C4-2B (cell line): ENCODE measurements at regions not wholly inside any gene's neighbourhood (a gene's known extent, or its start where the extent isn't known, plus 50 kb on each side); places are given as distances from the start of the nearest gene placed in this dataset.

Source experiments
- H3K27ac ChIP-seq: fragments of 450-650 bp; 2 replicates; pipeline ENCODE4 v1.5.1; 2017
- ZFX ChIP-seq: fragments of 450-650 bp; IDR thresholded peaks from 2 replicates; pipeline ENCODE4 v1.6.1; 2017
- TF ChIP-seq, protein P1 (sequence below): fragments of 450-650 bp; conservative IDR thresholded peaks from 2 replicates; pipeline ENCODE4 v1.5.1; 2017; ENCODE audit warnings: mild to moderate bottlenecking

DNA sequence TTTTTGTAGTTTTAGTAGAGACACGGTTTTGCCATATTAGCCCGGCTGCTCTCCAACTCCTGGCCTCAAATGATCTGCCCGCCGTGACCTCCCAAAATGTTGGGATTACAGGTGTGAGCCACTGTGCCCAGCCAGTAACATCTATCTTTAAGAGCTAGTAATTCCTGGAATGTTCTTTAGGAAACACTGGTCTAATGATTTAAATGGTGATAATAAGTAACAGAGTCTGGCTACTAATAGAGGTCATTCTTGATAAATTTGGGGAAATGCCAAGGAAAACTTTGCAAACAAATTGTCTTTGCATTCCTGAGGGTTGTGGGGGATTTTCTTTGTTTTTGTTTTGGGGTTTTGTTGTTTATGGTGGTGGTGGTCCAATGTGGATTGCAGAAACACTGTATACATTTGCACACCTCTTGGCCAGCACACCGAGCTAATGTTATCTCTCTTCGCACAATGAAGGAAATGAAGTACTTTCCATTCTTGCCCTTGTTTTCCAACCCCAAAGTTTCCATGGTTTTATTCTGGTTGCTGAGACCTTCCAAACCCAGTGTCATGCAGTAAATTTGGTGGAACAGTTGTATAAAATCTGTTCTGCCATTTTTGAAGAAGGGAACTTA is 51.3 kb upstream of the WIPF3 start:
- no peak overlapping the region for H3K27ac ChIP-seq
- TF ChIP-seq ZFX: no peak
- TF ChIP-seq, protein P1, sequence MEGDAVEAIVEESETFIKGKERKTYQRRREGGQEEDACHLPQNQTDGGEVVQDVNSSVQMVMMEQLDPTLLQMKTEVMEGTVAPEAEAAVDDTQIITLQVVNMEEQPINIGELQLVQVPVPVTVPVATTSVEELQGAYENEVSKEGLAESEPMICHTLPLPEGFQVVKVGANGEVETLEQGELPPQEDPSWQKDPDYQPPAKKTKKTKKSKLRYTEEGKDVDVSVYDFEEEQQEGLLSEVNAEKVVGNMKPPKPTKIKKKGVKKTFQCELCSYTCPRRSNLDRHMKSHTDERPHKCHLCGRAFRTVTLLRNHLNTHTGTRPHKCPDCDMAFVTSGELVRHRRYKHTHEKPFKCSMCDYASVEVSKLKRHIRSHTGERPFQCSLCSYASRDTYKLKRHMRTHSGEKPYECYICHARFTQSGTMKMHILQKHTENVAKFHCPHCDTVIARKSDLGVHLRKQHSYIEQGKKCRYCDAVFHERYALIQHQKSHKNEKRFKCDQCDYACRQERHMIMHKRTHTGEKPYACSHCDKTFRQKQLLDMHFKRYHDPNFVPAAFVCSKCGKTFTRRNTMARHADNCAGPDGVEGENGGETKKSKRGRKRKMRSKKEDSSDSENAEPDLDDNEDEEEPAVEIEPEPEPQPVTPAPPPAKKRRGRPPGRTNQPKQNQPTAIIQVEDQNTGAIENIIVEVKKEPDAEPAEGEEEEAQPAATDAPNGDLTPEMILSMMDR: no peak
